Stimulated activated naive CD8-positive, alpha-beta T cell treated with anti-CD3 and anti-CD28 coated beads, Interleukin-15, Interleukin-2, amounts not matched to agents 100 U/mL and 50 U/mL, for 24 hours (primary cell): ENCODE measurements at regions not wholly inside any gene's neighbourhood (a gene's known extent, or its start where the extent isn't known, plus 50 kb on each side); places are given as distances from the start of the nearest gene placed in this dataset.

Experiments
- ATAC-seq: fragments of 150-1000 bp; cut with Tn5 transposase; one replicate; pipeline ENCODE4 v1.10.0; 2021
- DNase-seq: peaks from one replicate; pipeline ENCODE4 v3.0.0; 2021

DNA sequence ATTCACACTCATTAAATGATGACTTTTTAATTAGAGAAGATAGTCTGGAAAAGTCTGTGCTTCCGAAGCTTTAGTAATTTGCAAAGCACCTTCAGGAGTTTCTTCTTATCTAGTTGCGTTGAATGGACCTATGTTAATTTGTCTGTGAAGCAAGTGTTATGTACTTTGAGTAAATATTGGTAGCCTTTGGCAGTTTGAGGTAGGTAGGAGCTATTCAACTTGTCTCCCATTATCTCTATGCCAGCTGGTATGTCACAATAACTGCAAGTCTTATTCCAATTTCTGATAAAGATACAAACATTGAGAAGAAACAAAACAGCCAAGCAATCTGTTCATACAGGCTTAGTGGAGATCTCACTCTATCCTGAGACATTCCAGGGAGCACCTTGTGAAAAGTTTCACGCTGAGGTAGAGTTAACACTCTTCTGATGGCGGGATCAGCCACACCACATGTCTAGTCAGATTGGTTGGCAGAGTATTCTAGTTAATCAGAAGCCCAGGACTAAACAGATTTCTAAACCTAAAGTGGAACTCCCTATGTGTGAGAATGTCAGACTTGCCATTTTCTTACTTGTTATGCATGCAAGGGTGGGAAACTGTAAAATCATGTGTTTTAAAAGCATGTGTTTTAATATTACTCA lies 219.8 kb upstream of the MANEA start:
- DNase-seq (no peak), ATAC-seq (no peak)

GRCh38 chr6:95364016-95364604 lies 213.2 kb upstream of the MANEA start:
- DNase-seq, result no peak
- no peak for ATAC-seq

- no peak for ATAC-seq
- no peak for DNase-seq
Observed at GRCh38 chr6:95365454-95365853, 211.9 kb upstream of the MANEA start.

- DNase-seq (no peak), ATAC-seq (no peak)
Observed at GRCh38 chr6:95366414-95366813, 210.9 kb upstream of the MANEA start.

DNA sequence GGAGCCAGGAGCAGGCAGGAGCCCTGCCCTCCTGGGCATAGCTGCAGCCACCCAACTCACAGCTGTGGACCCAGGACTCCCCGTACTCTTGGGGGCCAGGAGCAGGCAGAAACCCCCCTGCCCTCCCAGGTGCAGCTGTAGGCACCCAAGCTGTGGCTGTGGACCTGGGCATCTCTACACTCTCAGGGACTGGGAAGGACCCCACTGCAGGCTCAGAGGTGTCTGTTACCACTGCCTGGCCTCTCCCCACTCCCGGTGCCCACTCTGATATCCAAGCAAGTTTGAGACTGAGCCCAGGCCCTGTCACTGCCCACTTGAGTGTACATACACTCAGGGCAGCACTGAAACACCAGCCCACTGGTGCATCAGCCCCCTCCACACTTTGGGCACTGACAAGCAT lies 193.5 kb upstream of the MANEA start:
- DNase-seq (no peak), ATAC-seq (no peak)

GRCh38 chr6:95384988-95385387 lies 192.3 kb upstream of the MANEA start:
- DNase-seq (no peak), ATAC-seq (no peak)

DNA sequence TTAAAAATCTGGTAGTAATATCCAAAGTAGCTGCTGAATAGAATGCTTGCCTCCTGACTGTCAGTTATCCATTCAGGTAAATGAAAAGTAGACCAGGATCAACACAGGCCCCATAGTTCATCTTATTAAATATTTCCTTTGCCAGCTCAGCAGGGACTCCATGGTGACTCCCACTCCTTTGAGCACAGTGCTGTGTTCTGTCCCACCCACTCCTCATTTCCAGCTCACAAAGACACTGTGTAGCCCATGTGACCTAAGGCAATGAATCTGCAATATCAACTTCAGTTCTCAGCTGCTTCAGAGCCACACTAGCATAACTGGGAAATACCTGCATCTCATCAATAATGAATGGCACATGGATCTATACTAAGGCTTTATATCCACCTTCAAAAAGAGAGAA lies 189.5 kb upstream of the MANEA start:
- no peak for ATAC-seq
- no peak for DNase-seq

DNA sequence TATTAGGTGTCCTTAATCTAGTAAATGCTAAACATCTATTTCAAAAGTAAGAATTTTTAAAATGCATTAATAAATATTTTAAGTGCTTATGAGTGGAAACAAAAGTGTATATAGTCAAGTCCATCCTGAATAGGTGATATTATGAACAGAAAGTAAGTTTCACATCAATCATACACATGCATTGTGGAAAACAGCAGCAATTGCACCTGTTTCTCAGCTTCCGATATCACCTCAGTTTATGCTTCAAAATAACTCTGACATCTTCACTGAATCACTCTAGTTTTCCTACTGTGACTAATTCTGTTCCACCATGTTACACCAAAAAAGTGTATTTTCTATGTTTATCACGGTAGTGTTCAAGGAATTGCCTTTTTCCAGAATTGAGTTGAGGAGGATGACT lies 172.6 kb upstream of the MANEA start:
- no peak for DNase-seq

GRCh38 chr6:95408111-95408510 lies 169.2 kb upstream of the MANEA start:
- DNase-seq, result no peak
- no peak for ATAC-seq

More for the DNA sequence above, 172.6 kb upstream of the MANEA start:
- no peak for ATAC-seq

GRCh38 chr6:95410168-95410567 lies 167.2 kb upstream of the MANEA start:
- ATAC-seq, result no peak
- no peak for DNase-seq

- no peak for DNase-seq
- no peak for ATAC-seq
Observed at GRCh38 chr6:95413789-95414188, 163.5 kb upstream of the MANEA start.

DNA sequence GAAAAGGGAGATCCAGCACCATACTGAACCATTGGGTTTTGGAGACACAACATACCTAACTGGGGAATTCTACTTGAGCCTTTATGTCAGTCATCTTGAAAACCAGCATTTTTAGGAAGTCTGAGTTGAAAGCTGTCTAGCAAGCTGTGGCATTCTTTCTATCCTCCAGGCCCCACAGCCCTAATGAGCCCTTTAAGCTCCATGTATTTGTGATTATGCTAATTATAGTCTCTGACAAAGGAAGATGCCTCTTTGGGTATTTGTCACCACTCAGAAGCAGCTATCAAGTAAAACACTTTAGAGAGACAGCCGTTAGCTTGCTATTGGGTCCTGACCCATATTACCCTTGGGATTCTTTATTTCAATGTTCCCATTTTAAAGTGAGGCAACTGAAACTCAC lies 159.5 kb upstream of the MANEA start:
- DNase-seq, result no peak
- ATAC-seq, result no peak

- ATAC-seq, result no peak
- no peak for DNase-seq
Observed at GRCh38 chr6:95420792-95421191, 156.5 kb upstream of the MANEA start.

- no peak for DNase-seq
- no peak for ATAC-seq
Observed at GRCh38 chr6:95423331-95423730, 154.0 kb upstream of the MANEA start.

- ATAC-seq, result no peak
- DNase-seq, result peak; percentile 27
Observed at GRCh38 chr6:95431637-95432228, 145.6 kb upstream of the MANEA start.

GRCh38 chr6:95439741-95440140 lies 137.6 kb upstream of the MANEA start:
- ATAC-seq (no peak), DNase-seq (no peak)

DNA sequence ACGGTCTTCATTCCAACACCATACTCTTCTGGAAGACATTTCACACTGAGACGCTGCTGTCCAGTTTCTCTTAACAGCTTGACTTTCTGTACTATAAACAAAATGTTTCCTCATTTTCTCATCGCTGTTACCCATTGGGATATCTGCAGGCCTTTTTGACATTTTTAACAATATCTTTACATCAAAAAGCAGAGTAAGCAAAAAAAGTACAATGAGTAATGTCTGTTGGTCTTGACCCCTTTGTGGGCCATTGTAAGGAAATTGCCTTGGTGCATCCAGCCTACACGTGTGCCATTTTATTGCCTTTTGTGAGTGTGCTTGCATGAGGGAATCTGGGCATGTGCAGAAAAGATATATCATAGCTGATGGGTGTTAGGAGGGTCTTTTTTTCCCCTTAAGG lies 129.1 kb upstream of the MANEA start:
- DNase-seq (no peak), ATAC-seq (no peak)

DNA sequence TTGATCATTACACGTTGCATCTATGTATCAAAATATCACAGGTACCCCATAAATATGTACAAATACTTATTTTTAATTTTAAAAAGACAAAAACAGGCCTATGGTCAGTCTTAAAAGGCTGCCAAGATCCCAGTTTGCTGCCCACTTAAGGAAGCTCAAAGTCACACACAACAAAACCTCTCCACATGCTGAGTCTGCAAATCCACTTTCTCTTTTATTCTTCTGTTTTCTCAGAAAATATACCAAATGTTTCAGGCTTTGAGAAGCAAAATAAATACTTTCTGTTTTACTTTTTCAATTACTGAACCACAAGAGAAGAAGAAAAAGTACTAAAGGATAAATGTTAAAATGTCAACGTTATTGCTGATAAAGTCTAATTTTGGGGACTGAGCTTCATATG lies 107.8 kb upstream of the MANEA start:
- no peak for ATAC-seq

GRCh38 chr6:95478941-95479340 lies 98.4 kb upstream of the MANEA start:
- ATAC-seq, result no peak

More for the DNA sequence above, 107.8 kb upstream of the MANEA start:
- DNase-seq, result no peak

GRCh38 chr6:95487817-95488216 lies 89.5 kb upstream of the MANEA start:
- DNase-seq, result no peak

More at GRCh38 chr6:95478941-95479340, 98.4 kb upstream of the MANEA start:
- no peak for DNase-seq

GRCh38 chr6:95489185-95489863 lies 88.0 kb upstream of the MANEA start:
- DNase-seq, result no peak
- no peak for ATAC-seq

More at GRCh38 chr6:95487817-95488216, 89.5 kb upstream of the MANEA start:
- ATAC-seq, result no peak

- DNase-seq, result no peak
- ATAC-seq, result no peak
Observed at GRCh38 chr6:95496769-95497426, 80.4 kb upstream of the MANEA start.
